ENCODE measurements at regions not wholly inside any gene's neighbourhood (a gene's known extent, or its start where the extent isn't known, plus 50 kb on each side); places are given as distances from the start of the nearest gene placed in this dataset.

- no peak for DNase-seq
Observed at GRCh38 chr14:48970943-48971342, 615.2 kb downstream of the RPS29 start.

DNA sequence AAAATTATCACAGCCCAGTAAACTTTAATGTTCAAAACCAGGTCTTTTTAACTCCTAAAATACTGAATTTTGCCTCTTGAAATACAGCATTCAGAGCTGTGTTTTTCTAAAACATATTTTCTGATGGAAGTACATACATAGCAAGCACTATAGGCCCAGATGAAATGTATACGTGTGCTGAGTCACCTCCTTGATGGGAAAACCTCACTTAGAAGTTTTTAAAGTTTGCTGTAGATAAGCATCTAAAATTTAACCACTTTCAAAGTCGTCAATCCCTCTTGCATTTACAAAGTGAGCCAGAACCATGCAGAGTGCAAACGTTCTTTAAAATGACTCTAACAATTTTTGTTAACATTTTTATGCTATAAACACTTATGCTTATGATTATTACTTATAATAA, 618.8 kb downstream of the RPS29 start:
- DNase-seq: no peak

- DNase-seq: no peak
Observed at GRCh38 chr14:48963231-48963790, 622.9 kb downstream of the RPS29 start.

DNA sequence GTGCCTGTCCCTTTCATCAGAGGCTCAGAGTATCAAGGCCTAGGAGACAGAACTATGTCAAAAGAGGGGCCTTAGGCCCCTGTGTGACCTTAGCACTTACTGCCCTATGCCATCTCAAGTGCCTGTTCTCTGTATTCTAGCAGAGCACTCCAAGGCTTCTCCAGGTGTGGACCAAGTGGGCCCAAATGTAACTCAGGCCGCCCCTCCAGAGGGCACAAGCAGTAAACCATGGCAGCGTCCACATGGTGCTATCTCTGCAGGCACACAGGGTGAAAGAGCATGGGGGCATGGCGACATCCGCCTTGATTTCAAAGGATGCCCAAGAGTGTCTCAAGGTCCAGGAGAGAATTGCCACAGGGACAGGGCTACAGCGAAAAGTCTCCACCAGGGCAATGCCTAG, 628.7 kb downstream of the RPS29 start:
- no peak for DNase-seq

DNA sequence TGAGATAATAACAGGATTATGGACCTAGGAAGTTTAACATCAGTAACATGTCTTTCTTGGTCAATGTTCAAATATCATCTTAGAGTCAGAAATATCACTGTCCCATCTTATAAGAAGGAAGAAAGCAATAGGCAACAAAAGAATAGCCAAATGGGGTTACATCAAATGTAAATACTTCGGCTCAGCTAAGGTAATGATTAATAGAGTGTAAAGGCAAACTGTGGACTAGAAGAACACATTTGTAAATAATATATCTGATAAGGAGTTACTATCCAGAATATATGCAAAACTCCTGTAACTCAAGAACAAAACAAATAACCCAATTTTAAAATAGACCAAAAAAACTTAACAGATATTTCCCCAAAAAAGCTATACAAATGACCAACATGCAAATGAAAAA, 630.3 kb downstream of the RPS29 start:
- DNase-seq: no peak

DNA sequence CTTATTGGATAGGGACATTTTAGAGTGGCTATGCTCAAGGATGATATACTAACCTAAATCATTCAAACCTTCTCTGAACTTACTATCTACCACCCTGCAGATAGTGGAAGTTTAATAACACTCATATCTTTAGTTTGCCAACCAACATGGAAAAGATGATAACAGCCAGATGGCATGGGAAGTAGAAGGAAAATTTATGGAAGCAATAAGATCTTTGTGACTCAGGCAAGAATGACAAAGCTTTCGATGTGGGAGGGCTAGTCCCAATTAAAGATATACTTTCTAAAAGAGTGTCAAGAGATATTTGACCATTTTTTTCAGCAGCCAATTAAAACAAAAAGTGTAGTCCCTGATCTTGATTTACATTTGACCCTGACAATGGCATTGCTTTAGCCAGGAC, 631.7 kb downstream of the RPS29 start:
- no peak for DNase-seq

DNA sequence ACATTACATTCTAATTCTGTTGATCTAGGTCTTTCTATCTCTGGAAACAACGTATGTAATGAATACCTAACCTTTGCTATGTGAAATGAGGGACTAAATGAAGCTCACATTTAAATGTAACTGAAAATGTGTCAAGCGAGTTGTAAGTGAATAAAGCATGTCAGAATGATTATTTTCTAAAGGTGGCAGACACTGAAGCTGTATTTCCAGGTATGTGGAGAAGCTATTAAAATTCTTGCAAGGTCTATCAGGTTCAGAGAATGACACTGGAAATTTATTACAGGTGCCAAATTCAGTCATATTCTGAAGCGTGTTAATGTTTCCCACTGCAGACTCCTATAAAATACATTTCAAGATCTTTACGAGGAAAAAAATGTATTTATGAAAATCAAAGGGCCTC, 641.4 kb downstream of the RPS29 start:
- no peak for DNase-seq

GRCh38 chr14:48943913-48944312, 642.3 kb downstream of the RPS29 start:
- DNase-seq: no peak

GRCh38 chr14:48937541-48938195, 648.5 kb downstream of the RPS29 start:
- DNase-seq: no peak

GRCh38 chr14:48936849-48937248, 649.3 kb downstream of the RPS29 start:
- DNase-seq: no peak

- no peak for DNase-seq
Observed at GRCh38 chr14:48936362-48936761, 649.8 kb downstream of the RPS29 start.

DNA sequence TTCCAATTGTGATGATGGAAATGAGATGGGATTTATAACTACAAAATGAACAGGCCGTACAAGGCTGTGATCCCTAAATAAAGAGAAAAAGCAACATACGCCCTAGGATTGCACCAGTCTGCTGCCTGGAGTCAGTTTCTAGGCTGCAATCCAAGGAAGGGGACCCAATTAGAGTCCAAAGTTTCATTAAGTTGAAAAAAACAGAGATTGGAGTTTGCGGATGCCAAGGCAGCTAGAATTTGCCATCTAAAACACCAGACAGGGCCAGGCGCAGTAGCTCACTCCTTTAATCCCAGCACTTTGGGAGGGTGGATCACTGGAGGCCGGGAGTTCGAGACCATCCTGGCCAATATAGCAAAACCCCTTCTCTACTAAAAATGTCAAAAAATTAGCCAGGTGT, 661.0 kb downstream of the RPS29 start:
- DNase-seq: no peak

DNA sequence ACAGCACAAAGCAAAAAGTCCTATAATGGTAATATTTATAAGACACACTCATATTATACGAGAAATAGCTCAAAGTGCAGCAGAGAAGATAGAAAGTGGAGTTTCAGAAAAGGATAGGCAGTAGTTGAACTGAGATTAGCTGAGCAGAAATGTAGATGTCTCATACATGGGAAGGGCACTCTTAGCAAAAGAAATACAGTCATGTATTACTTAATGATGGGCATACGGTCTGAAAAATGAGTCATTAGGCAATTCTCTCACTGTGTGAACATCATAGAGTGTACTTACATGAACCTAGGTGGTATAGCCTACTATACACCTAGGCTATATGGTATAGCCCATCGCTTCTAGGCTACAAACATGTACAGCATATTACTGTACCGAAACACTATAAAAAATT, 671.3 kb downstream of the RPS29 start:
- DNase-seq: no peak

DNA sequence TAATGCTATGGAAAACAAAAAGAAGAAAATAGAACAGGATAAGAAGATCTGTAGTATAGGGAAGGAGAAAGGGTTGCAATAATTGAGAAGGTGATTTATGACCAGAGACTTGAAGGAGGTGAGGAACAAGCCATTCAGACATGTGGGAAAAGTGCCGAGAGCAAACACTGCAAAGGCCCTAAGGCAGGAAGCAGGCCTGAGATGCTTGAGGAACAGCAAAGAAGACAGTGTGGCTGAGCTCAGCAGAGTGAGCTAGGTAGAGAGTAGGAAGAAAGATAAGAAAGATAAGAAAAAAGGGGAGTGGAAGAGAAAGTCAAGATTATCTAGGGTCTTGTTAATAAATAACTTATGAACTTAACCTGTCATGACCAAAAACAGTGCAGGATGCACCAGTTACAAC, 671.8 kb downstream of the RPS29 start:
- no peak for DNase-seq

GRCh38 chr14:48900565-48900964, 685.6 kb downstream of the RPS29 start:
- no peak for DNase-seq

GRCh38 chr14:48890333-48890732, 695.8 kb downstream of the RPS29 start:
- DNase-seq: no peak

- no peak for DNase-seq
Observed at GRCh38 chr14:48876806-48877340, 709.3 kb downstream of the RPS29 start.

DNA sequence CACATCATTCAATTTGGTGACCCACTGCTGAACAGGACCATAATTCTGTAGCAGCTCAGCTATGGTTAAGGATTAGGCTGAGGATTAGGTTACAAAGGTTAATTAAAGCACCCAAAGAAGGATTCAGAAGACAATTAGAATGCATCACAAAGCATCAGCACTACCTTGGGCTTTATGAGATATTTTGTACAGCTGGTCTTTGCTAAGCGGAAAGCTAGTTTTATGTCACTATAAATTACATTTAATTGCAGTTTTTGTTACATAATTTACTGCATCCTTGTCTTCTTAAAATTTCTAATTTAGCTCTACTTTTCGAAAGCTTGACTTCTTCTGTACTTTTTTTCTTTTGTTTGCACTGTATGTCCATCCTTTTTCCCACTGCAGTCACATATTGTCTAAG, 711.5 kb downstream of the RPS29 start:
- no peak for DNase-seq

DNA sequence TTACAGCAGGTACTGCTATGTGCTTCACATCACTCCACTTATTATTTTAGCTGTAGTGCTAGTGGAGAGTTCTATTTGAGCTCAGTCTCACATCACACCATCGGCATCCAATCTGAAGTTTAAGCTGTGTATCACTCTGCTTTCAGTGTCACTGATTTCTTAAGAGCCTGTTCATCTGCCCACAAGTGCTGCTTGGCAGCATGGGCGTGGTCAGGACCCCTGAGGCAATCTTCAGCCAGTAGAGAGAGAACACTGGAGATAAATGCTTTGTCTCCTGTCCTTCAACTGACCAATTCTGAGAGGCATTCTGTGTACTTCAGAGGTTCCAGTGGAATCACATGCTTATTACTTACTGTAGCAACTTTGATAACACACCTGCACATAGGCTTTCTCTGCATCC, 728.8 kb downstream of the RPS29 start:
- no peak for DNase-seq

- DNase-seq: no peak
Observed at GRCh38 chr14:48853159-48853558, 733.0 kb downstream of the RPS29 start.

GRCh38 chr14:48849741-48850322, 736.3 kb downstream of the RPS29 start:
- DNase-seq: no peak

DNA sequence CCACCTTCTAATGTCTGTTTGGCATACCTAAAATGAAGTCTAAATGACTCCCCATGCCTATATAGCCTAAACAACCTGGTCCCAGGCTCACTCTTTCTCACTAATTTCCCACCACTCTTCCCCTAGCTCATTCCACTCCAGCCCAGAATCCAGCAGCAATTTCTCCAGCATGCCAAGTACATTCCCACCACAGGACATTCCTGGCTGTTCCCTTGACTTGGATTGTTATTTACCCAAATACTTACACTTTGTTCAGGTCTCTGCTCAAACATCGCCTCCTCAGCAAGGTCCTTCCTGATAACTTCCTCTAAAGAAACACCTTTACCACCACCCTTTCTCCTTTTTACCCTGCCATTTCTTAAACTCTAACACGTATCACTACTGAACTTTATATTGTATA, 743.4 kb downstream of the RPS29 start:
- DNase-seq: no peak

- DNase-seq: no peak
Observed at GRCh38 chr14:48826058-48826457, 760.1 kb downstream of the RPS29 start.

- DNase-seq: no peak
Observed at GRCh38 chr14:48814562-48814961, 771.6 kb downstream of the RPS29 start.

DNA sequence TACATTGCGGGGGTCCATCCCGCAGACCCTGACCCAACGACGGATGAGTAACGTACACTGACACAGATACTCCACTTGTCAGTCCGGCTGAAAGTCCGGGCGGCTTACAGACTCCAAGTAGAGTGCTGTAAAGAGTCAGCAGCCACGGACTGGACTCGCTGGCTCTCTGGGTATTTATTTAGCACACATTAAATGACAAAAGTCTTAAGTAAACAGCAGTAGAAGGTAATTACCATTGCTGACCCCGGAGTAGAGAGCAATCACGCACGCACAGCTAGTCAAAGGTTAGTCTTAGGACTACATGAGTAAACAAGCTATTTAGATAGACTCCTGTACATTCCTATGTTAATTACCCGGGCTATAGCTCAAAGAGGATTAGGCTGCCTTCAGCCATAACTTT, 780.9 kb downstream of the RPS29 start:
- no peak for DNase-seq

Data from NCI-H1417 treated with DMSO at 0.1 percent for 48 hours (cell line).